Neural cell (in vitro differentiated cells): ENCODE measurements at regions not wholly inside any gene's neighbourhood (a gene's known extent, or its start where the extent isn't known, plus 50 kb on each side); places are given as distances from the start of the nearest gene placed in this dataset.

Experiments used
- H2AFZ ChIP-seq: fragments of 200-600, 300-800 bp; sonication (generic), shearing (Covaris generic); 2 replicates; pipeline ENCODE4 v1.6.0; 2014; ENCODE audit warnings: low read depth, mild to moderate bottlenecking, antibody characterized with exemption, low read length, moderate library complexity
- H3F3A ChIP-seq: fragments of 200-600 bp; shearing (Covaris generic); 2 replicates; pipeline ENCODE4 v1.6.1; 2016; ENCODE audit warnings: mild to moderate bottlenecking, moderate library complexity, mixed read lengths, antibody characterized with exemption, low read length; ENCODE audit not compliant: insufficient read depth, poor library complexity, severe bottlenecking
- H3K27ac ChIP-seq: fragments of 200-600, 300-800 bp; sonication (generic), shearing (Covaris generic); 2 replicates; pipeline ENCODE4 v1.5.1; 2014; ENCODE audit warnings: mild to moderate bottlenecking, low read length, moderate library complexity
- H3K27me3 ChIP-seq: fragments of 300-800, 200-600 bp; sonication (generic), shearing (Covaris generic); 2 replicates; pipeline ENCODE4 v1.6.0; 2014; ENCODE audit warnings: mild to moderate bottlenecking, low read depth, low read length, moderate library complexity; ENCODE audit not compliant: insufficient read depth
- H3K36me3 ChIP-seq: fragments of 300-800, 200-600 bp; sonication (generic), shearing (Covaris generic); 2 replicates; pipeline ENCODE4 v1.5.1; 2014; ENCODE audit warnings: mild to moderate bottlenecking, antibody characterized with exemption, low read length, moderate library complexity; ENCODE audit not compliant: insufficient read depth
- H3K4me2 ChIP-seq: fragments of 300-800, 200-600 bp; sonication (generic), shearing (Covaris generic); 2 replicates; pipeline ENCODE4 v1.6.0; 2014; ENCODE audit warnings: mild to moderate bottlenecking, low read length
- H3K4me3 ChIP-seq: fragments of 300-800, 200-600 bp; sonication (generic), shearing (Covaris generic); 2 replicates; pipeline ENCODE4 v1.5.1; 2014; ENCODE audit warnings: mild to moderate bottlenecking, low read length, moderate library complexity
- H3K79me2 ChIP-seq: fragments of 200-600 bp; shearing (Covaris generic); replicated peaks from 2 replicates; pipeline ENCODE4 v1.6.0; 2014; ENCODE audit warnings: mild to moderate bottlenecking, low read length, moderate library complexity; ENCODE audit not compliant: insufficient read depth
- H3K9ac ChIP-seq: fragments of 300-800, 200-600 bp; sonication (generic), shearing (Covaris generic); 2 replicates; pipeline ENCODE4 v1.6.1; 2016; ENCODE audit warnings: mild to moderate bottlenecking, low read length, mixed read lengths
- H3K9me2 ChIP-seq: fragments of 200-600 bp; shearing (Covaris generic); 2 replicates; pipeline ENCODE4 v1.6.1; 2016; ENCODE audit warnings: mild to moderate bottlenecking, low read length, mixed read lengths; ENCODE audit not compliant: insufficient read depth
- H3K9me3 ChIP-seq: fragments of 200-600, 300-800 bp; sonication (generic), shearing (Covaris generic); 2 replicates; pipeline ENCODE4 v1.6.1; 2016; ENCODE audit warnings: mild to moderate bottlenecking, mixed run types, low read length, moderate library complexity, mixed read lengths
- H4K20me1 ChIP-seq: fragments of 200-600 bp; shearing (Covaris generic); 2 replicates; pipeline ENCODE4 v1.6.1; 2016; ENCODE audit warnings: mild to moderate bottlenecking, mixed run types; ENCODE audit not compliant: insufficient read depth
- EP300 ChIP-seq: fragments of 450-650 bp; conservative IDR thresholded peaks from 2 replicates; pipeline ENCODE4 v1.6.1; 2014; ENCODE audit warnings: antibody characterized with exemption, mild to moderate bottlenecking, moderate library complexity; ENCODE audit not compliant: poor library complexity, severe bottlenecking
- EZH2 ChIP-seq: fragments of 200-600, 300-800 bp; shearing (Covaris generic), sonication (generic); IDR thresholded peaks from 2 replicates; pipeline ENCODE4 v1.6.1; 2014; ENCODE audit warnings: antibody characterized with exemption, low read length, borderline replicate concordance, mild to moderate bottlenecking; ENCODE audit not compliant: insufficient read depth, poor library complexity, severe bottlenecking
- MXI1 ChIP-seq: fragments of 450-650 bp; conservative IDR thresholded peaks from 2 replicates; pipeline ENCODE4 v1.6.1; 2014; ENCODE audit warnings: antibody characterized with exemption, mild to moderate bottlenecking; ENCODE audit not compliant: poor library complexity, severe bottlenecking
- POLR2AphosphoS5 ChIP-seq: IDR thresholded peaks from 2 replicates; pipeline ENCODE4 v1.6.1; 2012
- RAD21 ChIP-seq: fragments of 450-650 bp; conservative IDR thresholded peaks from 2 replicates; pipeline ENCODE4 v1.6.1; 2014; ENCODE audit warnings: antibody characterized with exemption, mild to moderate bottlenecking, moderate library complexity
- SMC3 ChIP-seq: fragments of 450-650 bp; conservative IDR thresholded peaks from 2 replicates; pipeline ENCODE4 v1.6.1; 2014; ENCODE audit warnings: antibody characterized with exemption, mild to moderate bottlenecking, moderate library complexity; ENCODE audit not compliant: poor library complexity
- TAF1 ChIP-seq: IDR thresholded peaks from 2 replicates; pipeline ENCODE4 v1.6.1; 2012; ENCODE audit warnings: low read depth
- TF ChIP-seq, protein P1 (sequence below): fragments of 450-650 bp; IDR thresholded peaks from 2 replicates; pipeline ENCODE4 v1.5.1; 2014; ENCODE audit warnings: antibody characterized with exemption, mild to moderate bottlenecking, moderate library complexity; ENCODE audit not compliant: poor library complexity, severe bottlenecking
- TF ChIP-seq, protein P2 (sequence below): IDR thresholded peaks from 2 replicates; pipeline ENCODE4 v1.6.1; 2012; ENCODE audit warnings: borderline replicate concordance

DNA sequence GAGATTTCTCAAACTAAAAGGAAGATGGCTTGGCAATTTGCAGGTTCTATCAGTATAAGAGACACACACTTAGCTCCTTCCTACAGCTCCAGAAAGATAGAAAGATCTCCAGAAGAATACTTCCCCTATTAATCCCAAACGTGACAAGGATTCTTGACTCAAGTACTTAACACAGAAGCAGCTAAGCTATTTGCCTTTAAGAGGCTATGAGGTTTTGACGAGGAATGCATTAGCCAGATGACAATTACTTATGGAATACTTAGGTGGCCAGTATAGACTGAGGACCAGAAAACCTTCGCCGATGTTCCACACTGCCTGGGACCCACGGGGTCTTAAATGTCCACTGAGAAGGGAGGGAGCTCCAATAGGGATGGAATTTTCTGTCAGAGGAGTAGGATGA lies 340.5 kb upstream of the KIF2A start:
- H3K9ac ChIP-seq = no peak overlapping the region
- H3K79me2 ChIP-seq = no peaks in the 10 kb centered on the region
- H2AFZ ChIP-seq = no peak overlapping the region
- no peaks in the 10 kb centered on the region for H3K36me3 ChIP-seq
- H3F3A ChIP-seq = no peaks in the 10 kb centered on the region
- TF ChIP-seq EP300 (no peak), EZH2 (no peak), SMC3 (no peak), POLR2AphosphoS5 (no peak), TAF1 (no peak)
- TF ChIP-seq, protein P1, sequence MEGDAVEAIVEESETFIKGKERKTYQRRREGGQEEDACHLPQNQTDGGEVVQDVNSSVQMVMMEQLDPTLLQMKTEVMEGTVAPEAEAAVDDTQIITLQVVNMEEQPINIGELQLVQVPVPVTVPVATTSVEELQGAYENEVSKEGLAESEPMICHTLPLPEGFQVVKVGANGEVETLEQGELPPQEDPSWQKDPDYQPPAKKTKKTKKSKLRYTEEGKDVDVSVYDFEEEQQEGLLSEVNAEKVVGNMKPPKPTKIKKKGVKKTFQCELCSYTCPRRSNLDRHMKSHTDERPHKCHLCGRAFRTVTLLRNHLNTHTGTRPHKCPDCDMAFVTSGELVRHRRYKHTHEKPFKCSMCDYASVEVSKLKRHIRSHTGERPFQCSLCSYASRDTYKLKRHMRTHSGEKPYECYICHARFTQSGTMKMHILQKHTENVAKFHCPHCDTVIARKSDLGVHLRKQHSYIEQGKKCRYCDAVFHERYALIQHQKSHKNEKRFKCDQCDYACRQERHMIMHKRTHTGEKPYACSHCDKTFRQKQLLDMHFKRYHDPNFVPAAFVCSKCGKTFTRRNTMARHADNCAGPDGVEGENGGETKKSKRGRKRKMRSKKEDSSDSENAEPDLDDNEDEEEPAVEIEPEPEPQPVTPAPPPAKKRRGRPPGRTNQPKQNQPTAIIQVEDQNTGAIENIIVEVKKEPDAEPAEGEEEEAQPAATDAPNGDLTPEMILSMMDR = no peak
- TF ChIP-seq, protein P2, sequence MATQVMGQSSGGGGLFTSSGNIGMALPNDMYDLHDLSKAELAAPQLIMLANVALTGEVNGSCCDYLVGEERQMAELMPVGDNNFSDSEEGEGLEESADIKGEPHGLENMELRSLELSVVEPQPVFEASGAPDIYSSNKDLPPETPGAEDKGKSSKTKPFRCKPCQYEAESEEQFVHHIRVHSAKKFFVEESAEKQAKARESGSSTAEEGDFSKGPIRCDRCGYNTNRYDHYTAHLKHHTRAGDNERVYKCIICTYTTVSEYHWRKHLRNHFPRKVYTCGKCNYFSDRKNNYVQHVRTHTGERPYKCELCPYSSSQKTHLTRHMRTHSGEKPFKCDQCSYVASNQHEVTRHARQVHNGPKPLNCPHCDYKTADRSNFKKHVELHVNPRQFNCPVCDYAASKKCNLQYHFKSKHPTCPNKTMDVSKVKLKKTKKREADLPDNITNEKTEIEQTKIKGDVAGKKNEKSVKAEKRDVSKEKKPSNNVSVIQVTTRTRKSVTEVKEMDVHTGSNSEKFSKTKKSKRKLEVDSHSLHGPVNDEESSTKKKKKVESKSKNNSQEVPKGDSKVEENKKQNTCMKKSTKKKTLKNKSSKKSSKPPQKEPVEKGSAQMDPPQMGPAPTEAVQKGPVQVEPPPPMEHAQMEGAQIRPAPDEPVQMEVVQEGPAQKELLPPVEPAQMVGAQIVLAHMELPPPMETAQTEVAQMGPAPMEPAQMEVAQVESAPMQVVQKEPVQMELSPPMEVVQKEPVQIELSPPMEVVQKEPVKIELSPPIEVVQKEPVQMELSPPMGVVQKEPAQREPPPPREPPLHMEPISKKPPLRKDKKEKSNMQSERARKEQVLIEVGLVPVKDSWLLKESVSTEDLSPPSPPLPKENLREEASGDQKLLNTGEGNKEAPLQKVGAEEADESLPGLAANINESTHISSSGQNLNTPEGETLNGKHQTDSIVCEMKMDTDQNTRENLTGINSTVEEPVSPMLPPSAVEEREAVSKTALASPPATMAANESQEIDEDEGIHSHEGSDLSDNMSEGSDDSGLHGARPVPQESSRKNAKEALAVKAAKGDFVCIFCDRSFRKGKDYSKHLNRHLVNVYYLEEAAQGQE = no peak
- H3K27ac ChIP-seq = no peak overlapping the region
- H3K27me3 ChIP-seq = no peaks in the 10 kb centered on the region
- no peak overlapping the region for H3K4me3 ChIP-seq
- no peaks in the 10 kb centered on the region for H3K9me2 ChIP-seq
- H4K20me1 ChIP-seq = no peaks in the 10 kb centered on the region
- no peak overlapping the region for H3K4me2 ChIP-seq
- H3K9me3 ChIP-seq = no peaks in the 10 kb centered on the region

DNA sequence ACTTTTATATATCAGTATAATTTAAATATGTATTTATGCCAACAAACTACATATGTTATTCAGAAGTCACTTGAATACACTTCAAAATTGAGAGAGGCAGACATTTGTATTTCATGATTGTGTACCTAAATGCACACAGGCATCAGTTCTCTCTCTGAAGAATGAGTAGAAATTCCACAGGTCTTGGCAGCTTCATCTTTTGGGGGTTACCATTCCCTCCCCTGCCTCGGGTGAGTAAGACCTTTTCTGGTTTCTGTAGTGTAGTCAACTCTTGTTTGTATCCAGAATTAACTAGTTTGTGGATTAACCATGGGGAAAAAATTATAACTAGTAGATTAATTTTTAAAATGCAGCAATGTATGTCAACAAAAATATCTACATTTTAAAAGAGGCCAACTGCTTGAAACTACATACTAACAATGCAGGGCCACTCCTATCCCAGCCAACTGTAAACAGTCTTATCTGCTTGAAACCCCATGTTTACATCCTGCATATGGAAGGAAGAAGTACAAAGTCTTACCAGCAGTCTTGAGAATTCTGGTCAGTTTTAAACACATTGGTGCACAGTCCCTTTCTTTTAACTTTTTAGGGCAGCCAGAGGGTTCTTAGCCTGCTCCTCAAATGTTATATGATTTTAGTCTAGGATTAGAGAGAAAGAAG lies 339.6 kb upstream of the KIF2A start:
- Histone ChIP-seq H3K9ac (no peak overlapping the region), H2AFZ (no peak overlapping the region), H3K27me3 (no peaks in the 10 kb centered on the region), H3K36me3 (no peaks in the 10 kb centered on the region), H3K27ac (no peak overlapping the region), H3K9me2 (no peaks in the 10 kb centered on the region), H3K4me2 (no peak overlapping the region), H3K4me3 (no peak overlapping the region), H4K20me1 (no peaks in the 10 kb centered on the region), H3F3A (no peaks in the 10 kb centered on the region), H3K9me3 (no peaks in the 10 kb centered on the region), H3K79me2 (no peaks in the 10 kb centered on the region)
- TF ChIP-seq, protein P2 = no peak
- TF ChIP-seq EZH2 = no peak
- no peak for TF ChIP-seq RAD21
- TF ChIP-seq, protein P1 = no peak
- TF ChIP-seq POLR2AphosphoS5 = no peak
- no peak for TF ChIP-seq EP300
- TF ChIP-seq TAF1 = no peak
- TF ChIP-seq MXI1 = no peak
- no peak for TF ChIP-seq SMC3
